IMR-90 (cell line): ENCODE measurements at regions not wholly inside any gene's neighbourhood (a gene's known extent, or its start where the extent isn't known, plus 50 kb on each side); places are given as distances from the start of the nearest gene placed in this dataset.

ENCODE experiments used
- ATAC-seq: fragments of 200-7000 bp; cut with Tn5 transposase; 2 replicates; pipeline ENCODE4 v1.9.1; 2020; ENCODE audit warnings: low read depth, mild to moderate bottlenecking, moderate library complexity
- BruUV-seq: library from RNA; stranded (reverse); fragments of 400-500 nt; replicated peaks from 2 replicates; lab custom pipeline; 2021; lab: Mats Ljungman, UMichigan
- CTCF ChIA-PET: fragments of 300-600 bp; formaldehyde crosslinking; extraction: SDS; loops from one replicate; lab custom pipeline; 2021; ENCODE audit warnings: antibody characterized with exemption; lab: Yijun Ruan, JAX
- POLR2A ChIA-PET: fragments of 300-600 bp; sonication (Branson Sonifier 250); formaldehyde crosslinking; loops from one replicate; lab custom pipeline; 2022; ENCODE audit warnings: antibody characterized with exemption; ENCODE audit not compliant: unreplicated experiment; lab: Charles Lee
- DNase-seq: peaks from one replicate; pipeline ENCODE4 v3.0.0; 2013
- H2AFZ ChIP-seq: replicated peaks from 2 replicates; pipeline ENCODE3; 2013; ENCODE audit warnings: low read length, mild to moderate bottlenecking; ENCODE audit not compliant: poor library complexity
- H2AK5ac ChIP-seq: 2 replicates; pipeline ENCODE4 v1.6.1; 2013; ENCODE audit warnings: low read depth, low read length, inconsistent platforms
- H2AK9ac ChIP-seq: replicated peaks from 2 replicates; pipeline ENCODE3; 2013; ENCODE audit warnings: mild to moderate bottlenecking, low read depth, low read length, moderate library complexity; ENCODE audit not compliant: poor library complexity
- H2BK120ac ChIP-seq: 2 replicates; pipeline ENCODE4 v1.6.1; 2013; ENCODE audit warnings: low read depth, low read length, inconsistent platforms
- H2BK15ac ChIP-seq: 3 replicates; pipeline ENCODE4 v1.6.1; 2013; ENCODE audit warnings: low read depth, low read length, inconsistent platforms
- H2BK20ac ChIP-seq: 2 replicates; pipeline ENCODE4 v1.6.1; 2013; ENCODE audit warnings: low read depth, mild to moderate bottlenecking, inconsistent platforms, low read length, moderate library complexity
- H2BK5ac ChIP-seq: 2 replicates; pipeline ENCODE4 v1.6.1; 2013; ENCODE audit warnings: mild to moderate bottlenecking, low read depth, low read length, inconsistent platforms; ENCODE audit not compliant: poor library complexity, severe bottlenecking
- H3K14ac ChIP-seq: replicated peaks from 2 replicates; pipeline ENCODE4 v1.6.1; 2013; ENCODE audit warnings: low read depth, low read length, inconsistent platforms
- H3K18ac ChIP-seq: 2 replicates; pipeline ENCODE4 v1.6.1; 2013; ENCODE audit warnings: low read depth, low read length, control low read depth
- H3K23ac ChIP-seq: 2 replicates; pipeline ENCODE4 v1.6.1; 2013; ENCODE audit warnings: low read depth, low read length, inconsistent platforms
- H3K27ac ChIP-seq: 2 replicates; pipeline ENCODE4 v1.5.1; 2013; ENCODE audit warnings: mild to moderate bottlenecking, control low read depth, low read length; ENCODE audit not compliant: insufficient read depth
- H3K27me3 ChIP-seq: 2 replicates; pipeline ENCODE4 v1.6.1; 2013; ENCODE audit warnings: low read length; ENCODE audit not compliant: control insufficient read depth, insufficient read depth
- H3K36me3 ChIP-seq: 2 replicates; pipeline ENCODE4 v1.6.1; 2013; ENCODE audit warnings: low read length, mixed read lengths; ENCODE audit not compliant: control insufficient read depth, insufficient read depth
- H3K4ac ChIP-seq: 2 replicates; pipeline ENCODE4 v1.6.1; 2013; ENCODE audit warnings: low read depth, low read length, inconsistent platforms
- H3K4me1 ChIP-seq: 2 replicates; pipeline ENCODE4 v1.6.1; 2013; ENCODE audit warnings: low read length, mixed read lengths; ENCODE audit not compliant: control insufficient read depth, insufficient read depth
- H3K4me2 ChIP-seq: 2 replicates; pipeline ENCODE4 v1.6.1; 2013; ENCODE audit warnings: low read depth, mild to moderate bottlenecking, control low read depth, low read length, moderate library complexity
- H3K4me3 ChIP-seq: 2 replicates; pipeline ENCODE4 v1.5.1; 2013; ENCODE audit warnings: low read depth, mild to moderate bottlenecking, control low read depth, low read length, moderate library complexity; ENCODE audit not compliant: insufficient read depth
- H3K56ac ChIP-seq: 2 replicates; pipeline ENCODE4 v1.6.1; 2013; ENCODE audit warnings: low read length, inconsistent platforms; ENCODE audit not compliant: insufficient read depth; ENCODE audit errors: extremely low read depth
- H3K79me1 ChIP-seq, 2 experiments: 2 replicates each; pipeline ENCODE4 v1.6.1; 2013; ENCODE audit warnings: low read length in 2 of 2, inconsistent platforms in 1 of 2, low read depth in 1 of 2
- H3K9ac ChIP-seq: 2 replicates; pipeline ENCODE4 v1.6.1; 2013; ENCODE audit warnings: low read depth, low read length, control low read depth
- H3K9me1 ChIP-seq: 2 replicates; pipeline ENCODE4 v1.6.1; 2013; ENCODE audit warnings: low read length, inconsistent platforms; ENCODE audit not compliant: insufficient read depth
- H3K9me3 ChIP-seq: 2 replicates; pipeline ENCODE4 v1.6.1; 2013; ENCODE audit warnings: low read length; ENCODE audit not compliant: control insufficient read depth, insufficient read depth
- H4K20me1 ChIP-seq: 2 replicates; pipeline ENCODE4 v1.6.1; 2013; ENCODE audit warnings: low read length, inconsistent platforms; ENCODE audit not compliant: insufficient read depth
- H4K5ac ChIP-seq: 2 replicates; pipeline ENCODE4 v1.6.1; 2013; ENCODE audit warnings: mild to moderate bottlenecking, low read depth, low read length, control low read depth
- H4K8ac ChIP-seq, 2 experiments: 2 replicates each; pipeline ENCODE4 v1.6.1; 2013; ENCODE audit warnings: low read depth in 2 of 2, low read length in 2 of 2, control low read depth in 1 of 2, inconsistent platforms in 1 of 2
- H4K91ac ChIP-seq: 2 replicates; pipeline ENCODE4 v1.6.1; 2013; ENCODE audit warnings: low read depth, low read length, inconsistent platforms; ENCODE audit not compliant: insufficient read depth
- BHLHE40 ChIP-seq: fragments of 150-350 bp; IDR thresholded peaks from 2 replicates; pipeline ENCODE4 v1.6.1; 2016; ENCODE audit warnings: mild to moderate bottlenecking, low read depth, low read length
- CEBPB ChIP-seq: IDR thresholded peaks from 2 replicates; pipeline ENCODE4 v1.6.1; 2012; ENCODE audit warnings: low read depth, low read length, improper control_type of control experiment
- CHD1 ChIP-seq: IDR thresholded peaks from 2 replicates; pipeline ENCODE4 v1.6.1; 2012; ENCODE audit warnings: low read depth, low read length, improper control_type of control experiment
- FOS ChIP-seq: fragments of 150-350 bp; IDR thresholded peaks from 2 replicates; pipeline ENCODE4 v1.6.1; 2016; ENCODE audit warnings: low read depth, low read length
- MAFK ChIP-seq: IDR thresholded peaks from 2 replicates; pipeline ENCODE4 v1.6.1; 2012; ENCODE audit warnings: low read depth, low read length, improper control_type of control experiment
- MAZ ChIP-seq: IDR thresholded peaks from 2 replicates; pipeline ENCODE4 v1.6.1; 2012; ENCODE audit warnings: low read depth, mild to moderate bottlenecking, low read length, improper control_type of control experiment, moderate library complexity, borderline replicate concordance
- NFE2L2 ChIP-seq: fragments of 150-350 bp; IDR thresholded peaks from 2 replicates; pipeline ENCODE4 v1.6.1; 2016; ENCODE audit warnings: low read depth, mild to moderate bottlenecking, low read length
- POLR2A ChIP-seq: IDR thresholded peaks from 2 replicates; pipeline ENCODE4 v1.6.1; 2012; ENCODE audit warnings: mild to moderate bottlenecking, low read depth, low read length
- RAD21 ChIP-seq: IDR thresholded peaks from 2 replicates; pipeline ENCODE4 v1.6.1; 2012; ENCODE audit warnings: low read length, improper control_type of control experiment
- RCOR1 ChIP-seq: IDR thresholded peaks from 2 replicates; pipeline ENCODE4 v1.6.1; 2012; ENCODE audit warnings: mild to moderate bottlenecking, low read length, improper control_type of control experiment; ENCODE audit not compliant: insufficient replicate concordance
- RFX5 ChIP-seq: IDR thresholded peaks from 2 replicates; pipeline ENCODE4 v1.8.0; 2012; ENCODE audit warnings: low read depth, mild to moderate bottlenecking, low read length, moderate library complexity
- SMC3 ChIP-seq: fragments of 150-350 bp; IDR thresholded peaks from 2 replicates; pipeline ENCODE4 v1.6.1; 2016; ENCODE audit warnings: low read depth, mild to moderate bottlenecking, antibody characterized with exemption, low read length, moderate library complexity
- WGBS, 2 experiments: methylation state at CpG; one replicate each; pipeline versions ENCODE4 v1.1.5 to v1.1.7; 2013; ENCODE audit warnings: missing lambda C conversion rate in 2 of 2; ENCODE audit not compliant: insufficient read length in 1 of 2; ENCODE audit errors: extremely low coverage in 2 of 2; 5-methylcytosine and 5-hydroxymethylcytosine counted together
- dilution Hi-C: fragments of 300-500 bp; cut with HindIII; formaldehyde crosslinking; loops from one replicate; pipeline ENCODE4 v1.14.3; 2018; ENCODE audit warnings: low sequenced_read_pairs; ENCODE audit not compliant: unreplicated experiment
- in situ Hi-C: fragments of 300-500 bp; cut with MboI; formaldehyde crosslinking; loops from 3 replicates; pipeline ENCODE4 v1.14.3; 2019; ENCODE audit warnings: low sequenced_read_pairs, inconsistent platforms, mixed read lengths
- intact Hi-C: fragments of 100-400 bp; cut with micrococcal nuclease; formaldehyde crosslinking; loops from 2 replicates; pipeline ENCODE4 v1.10.0; 2022
- TF ChIP-seq, protein P1 (sequence below): fragments of 150-350 bp; IDR thresholded peaks from 2 replicates; pipeline ENCODE4 v1.6.1; 2016; ENCODE audit warnings: low read depth, mild to moderate bottlenecking, low read length, moderate library complexity, borderline replicate concordance
- TF ChIP-seq, protein P2 (sequence below): fragments of 150-350 bp; IDR thresholded peaks from 2 replicates; pipeline ENCODE4 v1.6.1; 2017; ENCODE audit warnings: mild to moderate bottlenecking, antibody characterized with exemption, low read length, low read depth
- TF ChIP-seq, protein P3 (sequence below): conservative IDR thresholded peaks from 2 replicates; pipeline ENCODE4 v1.5.1; 2012; ENCODE audit warnings: mild to moderate bottlenecking, low read depth, low read length, improper control_type of control experiment

DNA sequence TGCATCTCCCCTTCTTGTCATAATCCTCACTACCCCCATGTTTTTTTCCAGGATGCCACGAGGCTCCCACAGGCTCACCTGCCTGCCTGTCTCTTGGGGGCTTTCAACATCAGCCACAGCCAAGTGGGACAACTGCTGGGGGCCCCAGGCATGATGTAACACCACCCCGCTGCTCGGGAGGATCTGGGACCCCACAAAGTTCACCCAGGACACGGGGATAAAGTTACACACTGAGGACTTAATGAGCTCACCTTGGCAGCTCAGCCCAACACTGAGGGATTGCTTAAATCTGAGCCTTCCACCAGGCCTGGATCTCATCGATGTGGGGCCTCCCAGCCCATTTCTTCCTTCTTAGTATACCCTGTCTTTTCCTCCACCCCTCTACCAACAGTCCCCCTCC lies 56.4 kb upstream of the NNAT start:
- intact Hi-C loops = no loop called here
- no peak overlapping the region for H2BK15ac ChIP-seq
- no peak overlapping the region for H3K4me3 ChIP-seq
- H2AFZ ChIP-seq = no peak overlapping the region
- H4K91ac ChIP-seq = no peak overlapping the region
- in situ Hi-C loops = no loop called here
- H4K5ac ChIP-seq = no peak overlapping the region
- peaks cover 50% of the 10 kb centered on the region for H3K27me3 ChIP-seq
- H3K23ac ChIP-seq = no peak overlapping the region
- H2BK5ac ChIP-seq = no peak overlapping the region
- ChIA-PET POLR2A (no interaction called here), CTCF (no interaction called here)
- dilution Hi-C loops = no loop called here
- H3K9me1 ChIP-seq = no peaks in the 10 kb centered on the region
- no peak overlapping the region for H3K27ac ChIP-seq
- WGBS, 2 experiments = 37% methylated on average over 3 of the region's 5 CpGs; no CpG with 5 or more reads in 1 of the 2 experiments
- no peaks in the 10 kb centered on the region; the same call in 1 of the 2 replicates for H3K9me3 ChIP-seq
- BruUV-seq = no TSS peak
- no peak overlapping the region for H3K4ac ChIP-seq
- no peak overlapping the region for H3K18ac ChIP-seq
- H3K14ac ChIP-seq = no peak overlapping the region
- no peak overlapping the region for H3K9ac ChIP-seq
- H3K4me2 ChIP-seq = no peak overlapping the region
- H4K8ac ChIP-seq = no peak overlapping the region
- H3K4me1 ChIP-seq = no peaks in the 10 kb centered on the region
- ATAC-seq = no peak
- TF ChIP-seq SMC3 (no peak), RFX5 (no peak), MAZ (no peak), MAFK (no peak), CEBPB (no peak), NFE2L2 (no peak), CHD1 (no peak), BHLHE40 (no peak), RCOR1 (no peak), FOS (no peak), POLR2A (no peak), RAD21 (no peak)
- TF ChIP-seq, protein P1, sequence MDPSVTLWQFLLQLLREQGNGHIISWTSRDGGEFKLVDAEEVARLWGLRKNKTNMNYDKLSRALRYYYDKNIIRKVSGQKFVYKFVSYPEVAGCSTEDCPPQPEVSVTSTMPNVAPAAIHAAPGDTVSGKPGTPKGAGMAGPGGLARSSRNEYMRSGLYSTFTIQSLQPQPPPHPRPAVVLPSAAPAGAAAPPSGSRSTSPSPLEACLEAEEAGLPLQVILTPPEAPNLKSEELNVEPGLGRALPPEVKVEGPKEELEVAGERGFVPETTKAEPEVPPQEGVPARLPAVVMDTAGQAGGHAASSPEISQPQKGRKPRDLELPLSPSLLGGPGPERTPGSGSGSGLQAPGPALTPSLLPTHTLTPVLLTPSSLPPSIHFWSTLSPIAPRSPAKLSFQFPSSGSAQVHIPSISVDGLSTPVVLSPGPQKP = no peak
- TF ChIP-seq, protein P2, sequence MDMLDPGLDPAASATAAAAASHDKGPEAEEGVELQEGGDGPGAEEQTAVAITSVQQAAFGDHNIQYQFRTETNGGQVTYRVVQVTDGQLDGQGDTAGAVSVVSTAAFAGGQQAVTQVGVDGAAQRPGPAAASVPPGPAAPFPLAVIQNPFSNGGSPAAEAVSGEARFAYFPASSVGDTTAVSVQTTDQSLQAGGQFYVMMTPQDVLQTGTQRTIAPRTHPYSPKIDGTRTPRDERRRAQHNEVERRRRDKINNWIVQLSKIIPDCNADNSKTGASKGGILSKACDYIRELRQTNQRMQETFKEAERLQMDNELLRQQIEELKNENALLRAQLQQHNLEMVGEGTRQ = no peak
- TF ChIP-seq, protein P3, sequence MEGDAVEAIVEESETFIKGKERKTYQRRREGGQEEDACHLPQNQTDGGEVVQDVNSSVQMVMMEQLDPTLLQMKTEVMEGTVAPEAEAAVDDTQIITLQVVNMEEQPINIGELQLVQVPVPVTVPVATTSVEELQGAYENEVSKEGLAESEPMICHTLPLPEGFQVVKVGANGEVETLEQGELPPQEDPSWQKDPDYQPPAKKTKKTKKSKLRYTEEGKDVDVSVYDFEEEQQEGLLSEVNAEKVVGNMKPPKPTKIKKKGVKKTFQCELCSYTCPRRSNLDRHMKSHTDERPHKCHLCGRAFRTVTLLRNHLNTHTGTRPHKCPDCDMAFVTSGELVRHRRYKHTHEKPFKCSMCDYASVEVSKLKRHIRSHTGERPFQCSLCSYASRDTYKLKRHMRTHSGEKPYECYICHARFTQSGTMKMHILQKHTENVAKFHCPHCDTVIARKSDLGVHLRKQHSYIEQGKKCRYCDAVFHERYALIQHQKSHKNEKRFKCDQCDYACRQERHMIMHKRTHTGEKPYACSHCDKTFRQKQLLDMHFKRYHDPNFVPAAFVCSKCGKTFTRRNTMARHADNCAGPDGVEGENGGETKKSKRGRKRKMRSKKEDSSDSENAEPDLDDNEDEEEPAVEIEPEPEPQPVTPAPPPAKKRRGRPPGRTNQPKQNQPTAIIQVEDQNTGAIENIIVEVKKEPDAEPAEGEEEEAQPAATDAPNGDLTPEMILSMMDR = no peak
- no peak overlapping the region for H2BK20ac ChIP-seq
- no peaks in the 10 kb centered on the region for H3K79me1 ChIP-seq
- no peaks in the 10 kb centered on the region for H3K36me3 ChIP-seq
- H3K56ac ChIP-seq = no peak overlapping the region
- H4K20me1 ChIP-seq = no peaks in the 10 kb centered on the region
- no peak overlapping the region for H2BK120ac ChIP-seq
- H2AK9ac ChIP-seq = no peak overlapping the region
- no peak overlapping the region for H2AK5ac ChIP-seq
- no peak for DNase-seq
